B cell (primary cell): ENCODE measurements at regions not wholly inside any gene's neighbourhood (a gene's known extent, or its start where the extent isn't known, plus 50 kb on each side); places are given as distances from the start of the nearest gene placed in this dataset.

Source experiments
- CTCF ChIP-seq: fragments of 200-600 bp; IDR thresholded peaks from one replicate; pipeline ENCODE4 v1.8.0; 2022; ENCODE audit warnings: antibody characterized with exemption, mild to moderate bottlenecking
- EZH2 ChIP-seq: IDR thresholded peaks from 2 replicates; pipeline ENCODE4 v1.6.1; 2012; ENCODE audit warnings: borderline replicate concordance, low read depth, mild to moderate bottlenecking, moderate library complexity, low read length; ENCODE audit not compliant: insufficient read depth, poor library complexity, severe bottlenecking

DNA sequence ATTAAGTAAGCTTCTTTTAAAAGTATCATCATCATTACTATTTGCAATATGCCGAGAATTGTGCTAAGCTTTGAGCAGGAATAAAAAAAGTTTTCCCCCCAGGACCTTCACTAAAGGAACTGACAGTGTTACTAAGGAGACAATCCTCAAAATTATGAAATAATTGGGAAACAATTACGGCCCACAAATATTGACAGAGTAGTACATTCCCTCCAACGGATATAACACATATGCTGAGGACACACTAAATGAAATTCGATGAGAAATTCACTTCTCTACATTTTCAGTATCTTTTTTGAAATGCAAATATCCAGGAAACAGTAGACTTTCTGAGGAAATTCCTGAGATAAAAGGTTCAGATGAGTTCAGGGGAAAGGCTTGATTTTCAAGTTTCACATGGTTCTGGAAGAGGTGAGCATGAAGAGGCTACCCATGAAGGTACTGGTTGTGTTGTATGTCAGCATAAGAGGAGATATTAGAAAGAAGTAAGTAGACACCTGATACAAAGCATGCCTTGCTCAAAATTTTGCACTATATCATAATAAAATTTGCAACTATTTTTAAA is 171.2 kb upstream of the NR5A2 start:
- no peak for TF ChIP-seq CTCF
- TF ChIP-seq EZH2: no peak
